Duodenal mucosa (tissue), 2 donors: ENCODE measurements at regions not wholly inside any gene's neighbourhood (a gene's known extent, or its start where the extent isn't known, plus 50 kb on each side); places are given as distances from the start of the nearest gene placed in this dataset.

Experiments
- H3K27ac ChIP-seq: one replicate; pipeline ENCODE4 v1.7.0; 2013; ENCODE audit warnings: low read depth, low read length
- H3K27me3 ChIP-seq, 2 donors: one replicate each; pipeline ENCODE4 v1.7.0; 2013; ENCODE audit warnings: low read length in 2 of 2, control low read depth in 1 of 2; ENCODE audit not compliant: insufficient read depth in 2 of 2, control insufficient read depth in 1 of 2
- H3K36me3 ChIP-seq, 2 donors: one replicate each; pipeline ENCODE4 v1.7.0; 2013; ENCODE audit warnings: low read length in 2 of 2, control low read depth in 1 of 2; ENCODE audit not compliant: insufficient read depth in 2 of 2, control insufficient read depth in 1 of 2
- H3K4me1 ChIP-seq, 2 donors: one replicate each; pipeline ENCODE4 v1.7.0; 2013; ENCODE audit warnings: low read length in 2 of 2, control low read depth in 1 of 2; ENCODE audit not compliant: insufficient read depth in 2 of 2, control insufficient read depth in 1 of 2
- H3K4me3 ChIP-seq, 2 donors: one replicate each; pipeline ENCODE4 v1.7.0; 2013; ENCODE audit warnings: low read length in 2 of 2, low read depth in 1 of 2
- H3K9ac ChIP-seq, 2 donors: one replicate each; pipeline ENCODE4 v1.7.0; 2013; ENCODE audit warnings: low read length in 2 of 2, low read depth in 1 of 2
- H3K9me3 ChIP-seq, 2 donors: one replicate each; pipeline ENCODE4 v1.7.0; 2013; ENCODE audit warnings: low read length in 2 of 2, control low read depth in 1 of 2; ENCODE audit not compliant: control insufficient read depth in 1 of 2

DNA sequence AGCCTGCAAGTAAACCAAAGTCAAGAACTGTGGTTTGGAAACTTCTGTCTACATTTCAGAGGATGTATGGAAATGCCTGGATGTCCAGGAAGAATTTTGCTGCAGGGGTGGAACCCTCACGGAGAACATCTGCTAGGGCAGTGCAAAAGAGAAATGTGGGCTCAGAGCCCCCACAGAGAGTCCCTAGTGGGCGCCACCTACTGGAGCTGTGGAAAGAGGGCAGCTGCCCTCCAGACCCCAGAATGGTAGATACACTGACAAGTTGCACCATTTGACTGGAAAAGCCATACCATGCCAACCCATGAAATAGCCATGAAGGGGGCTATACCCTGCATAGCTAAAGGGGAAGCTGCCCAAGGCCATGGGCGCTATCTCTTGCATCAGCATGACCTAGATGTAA lies 1672.4 kb downstream of the KCNT2 start:
- Histone ChIP-seq H3K36me3 (no peaks in the 10 kb centered on the region), H3K4me1 (no peaks in the 10 kb centered on the region), H3K27ac (no peak overlapping the region), H3K9ac (no peak overlapping the region), H3K9me3 (peaks cover 0 to 8% of the 10 kb centered on the region in 2 donors), H3K4me3 (no peak overlapping the region), H3K27me3 (no peaks in the 10 kb centered on the region)

DNA sequence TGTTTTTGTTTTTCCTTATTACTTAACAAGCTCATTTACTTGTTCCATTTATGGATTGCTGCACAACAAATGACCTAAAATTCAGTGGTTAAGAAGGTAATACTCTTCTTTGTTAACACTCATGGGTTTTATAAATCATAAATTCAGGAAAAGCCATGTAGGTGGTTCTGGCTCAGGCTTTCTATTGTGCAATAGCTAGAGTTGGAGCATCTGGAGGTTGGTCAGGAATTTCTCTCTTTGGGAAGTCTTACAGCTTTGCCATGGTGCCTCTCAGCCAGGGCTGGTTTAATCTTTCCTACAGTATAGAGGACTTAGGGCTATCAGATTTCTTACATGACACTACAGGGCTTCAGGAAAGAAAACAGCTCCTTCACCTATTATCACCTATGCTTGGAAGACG lies 1677.1 kb downstream of the KCNT2 start:
- Histone ChIP-seq H3K4me1 (no peaks in the 10 kb centered on the region), H3K27me3 (no peaks in the 10 kb centered on the region)

DNA sequence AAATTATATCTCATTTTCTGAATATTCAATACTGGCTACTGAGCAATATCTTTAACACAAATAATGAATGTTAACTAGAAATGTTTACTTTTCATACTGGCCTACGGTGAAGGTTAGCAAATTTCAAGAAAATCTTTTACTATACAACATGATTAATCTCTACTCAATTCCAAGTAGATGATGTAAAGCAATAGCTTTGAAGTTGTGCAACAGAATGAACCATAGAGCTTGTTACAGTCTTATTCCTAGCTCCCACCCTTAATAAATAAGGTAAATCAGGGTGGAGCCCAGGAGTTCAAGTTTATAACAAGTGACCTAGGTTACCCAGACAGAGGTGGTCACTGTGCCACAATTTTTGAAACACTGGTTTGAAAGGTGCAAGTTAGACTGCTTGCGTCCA lies 1678.1 kb downstream of the KCNT2 start:
- no peak overlapping the region for H3K4me3 ChIP-seq
- no peak overlapping the region for H3K9ac ChIP-seq
- no peaks in the 10 kb centered on the region for H3K36me3 ChIP-seq
- no peaks in the 10 kb centered on the region for H3K27me3 ChIP-seq
- no peak overlapping the region for H3K27ac ChIP-seq
- H3K4me1 ChIP-seq, result no peaks in the 10 kb centered on the region
- H3K9me3 ChIP-seq, result peaks cover 0 to 3% of the 10 kb centered on the region in 2 donors

More for the DNA sequence above, 1677.1 kb downstream of the KCNT2 start:
- Histone ChIP-seq H3K36me3 (no peaks in the 10 kb centered on the region), H3K9ac (no peak overlapping the region), H3K27ac (no peak overlapping the region), H3K4me3 (no peak overlapping the region), H3K9me3 (peaks cover 0 to 8% of the 10 kb centered on the region in 2 donors)

DNA sequence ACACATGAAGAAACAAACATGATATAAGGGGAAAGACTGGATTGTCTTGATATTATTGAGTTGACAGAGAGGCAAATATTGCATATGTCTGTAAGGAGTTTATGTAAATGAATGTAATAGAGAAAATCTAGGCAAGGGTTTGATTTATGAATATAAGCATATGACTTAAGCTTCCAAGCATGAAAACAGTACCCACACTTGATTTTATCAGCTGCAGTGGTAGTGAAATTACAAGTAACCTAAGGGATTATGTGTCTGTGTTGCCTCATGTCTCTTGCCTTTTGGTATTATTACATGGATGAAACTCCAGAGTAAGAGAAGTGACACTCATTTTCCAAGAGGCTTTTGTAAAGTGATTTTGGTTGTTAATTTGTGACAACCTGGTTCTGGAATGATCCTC lies 1678.9 kb downstream of the KCNT2 start:
- Histone ChIP-seq H3K36me3 (no peaks in the 10 kb centered on the region), H3K27ac (no peak overlapping the region), H3K27me3 (no peaks in the 10 kb centered on the region), H3K9me3 (peaks cover 0 to 6% of the 10 kb centered on the region in 2 donors), H3K4me3 (no peak overlapping the region), H3K9ac (no peak overlapping the region), H3K4me1 (no peaks in the 10 kb centered on the region)

DNA sequence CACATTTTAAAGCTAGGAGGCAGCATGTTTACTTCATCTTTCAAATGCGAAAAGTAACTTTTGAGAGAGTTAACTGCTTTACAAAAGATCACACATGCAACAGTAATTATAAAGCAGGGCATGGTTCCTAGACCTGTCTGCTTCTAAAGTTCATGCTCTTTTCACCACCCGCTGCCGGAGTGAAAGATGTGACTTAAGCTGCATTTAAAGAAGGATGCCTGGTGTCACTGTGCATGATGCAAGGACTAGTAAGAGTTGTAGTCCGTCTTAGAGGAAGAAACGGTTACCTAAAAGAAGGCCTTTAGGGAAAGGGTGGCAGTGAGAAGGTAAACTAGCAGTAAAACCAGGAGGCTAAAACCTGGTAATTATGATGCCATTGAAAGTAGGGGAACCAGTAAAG lies 1689.1 kb downstream of the KCNT2 start:
- Histone ChIP-seq H3K27me3 (no peaks in the 10 kb centered on the region), H3K36me3 (no peaks in the 10 kb centered on the region), H3K4me1 (no peaks in the 10 kb centered on the region), H3K27ac (no peak overlapping the region), H3K9ac (no peak overlapping the region), H3K4me3 (no peak overlapping the region), H3K9me3 (no peaks in the 10 kb centered on the region)

DNA sequence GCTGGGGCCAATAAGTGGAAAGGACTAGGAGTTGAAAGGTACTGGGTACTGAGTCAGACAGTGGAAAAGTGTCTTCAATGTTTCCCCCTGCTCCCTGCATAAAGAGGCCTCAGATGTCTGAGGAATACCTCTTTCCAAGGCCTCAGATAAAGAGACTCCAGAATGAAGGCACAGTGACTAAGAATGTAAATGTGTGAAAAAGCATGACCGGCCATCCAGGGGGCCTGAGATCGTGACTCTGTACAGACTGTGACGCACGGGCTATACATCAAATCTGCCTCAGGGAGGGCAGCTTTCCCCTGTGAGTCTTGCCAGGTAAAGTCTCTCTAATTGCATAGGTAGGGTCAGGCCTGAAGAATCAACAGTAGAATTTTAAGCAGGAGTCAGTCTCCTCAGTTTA lies 1690.5 kb downstream of the KCNT2 start:
- no peaks in the 10 kb centered on the region for H3K9me3 ChIP-seq
- no peak overlapping the region for H3K27ac ChIP-seq
- no peaks in the 10 kb centered on the region for H3K27me3 ChIP-seq
- H3K4me1 ChIP-seq, result no peaks in the 10 kb centered on the region
- no peak overlapping the region for H3K9ac ChIP-seq
- no peaks in the 10 kb centered on the region for H3K36me3 ChIP-seq
- H3K4me3 ChIP-seq, result no peak overlapping the region

DNA sequence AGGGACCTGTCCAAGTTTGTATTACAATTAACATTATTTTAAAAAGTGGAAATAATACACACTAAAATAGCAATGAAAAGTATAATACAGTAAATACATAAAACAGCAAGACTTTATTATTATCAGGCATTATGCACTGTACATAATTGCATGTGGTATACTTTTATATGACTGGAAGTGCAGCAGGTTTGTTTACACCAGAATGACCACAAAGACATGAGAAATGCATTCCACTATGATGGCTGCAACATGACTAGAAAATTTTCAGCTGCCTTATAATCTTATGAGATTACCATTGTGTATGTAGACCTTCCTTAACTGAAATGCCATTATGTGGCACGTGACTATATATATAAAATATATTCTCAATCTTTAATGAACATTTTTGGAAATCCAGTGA lies 1699.6 kb downstream of the KCNT2 start:
- no peak overlapping the region for H3K27ac ChIP-seq
- no peak overlapping the region for H3K4me3 ChIP-seq
- H3K9me3 ChIP-seq, result no peaks in the 10 kb centered on the region
- no peak overlapping the region for H3K9ac ChIP-seq
- no peaks in the 10 kb centered on the region for H3K27me3 ChIP-seq
- no peaks in the 10 kb centered on the region for H3K36me3 ChIP-seq
- no peaks in the 10 kb centered on the region for H3K4me1 ChIP-seq

DNA sequence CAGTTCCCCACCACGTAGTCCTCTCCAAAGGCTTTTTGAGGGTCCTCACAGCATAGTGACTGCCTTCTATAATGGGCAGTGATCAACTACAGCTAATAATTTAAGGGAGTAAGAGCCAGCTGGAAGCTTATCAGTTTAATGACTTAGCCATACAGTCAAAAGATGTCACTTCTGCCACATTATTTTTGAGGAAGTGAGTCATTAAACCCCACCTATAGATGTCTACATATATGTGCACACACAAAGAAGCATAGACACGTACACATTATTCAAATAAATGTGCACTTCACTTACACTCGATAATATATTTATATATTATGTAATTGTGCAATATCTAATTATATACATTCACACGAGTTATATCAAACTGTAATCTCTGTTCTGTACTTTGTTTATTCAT lies 1704.7 kb downstream of the KCNT2 start:
- Histone ChIP-seq H3K4me3 (no peak overlapping the region), H3K4me1 (no peaks in the 10 kb centered on the region), H3K27ac (no peak overlapping the region), H3K36me3 (no peaks in the 10 kb centered on the region), H3K9me3 (no peaks in the 10 kb centered on the region), H3K9ac (no peak overlapping the region), H3K27me3 (no peaks in the 10 kb centered on the region)

DNA sequence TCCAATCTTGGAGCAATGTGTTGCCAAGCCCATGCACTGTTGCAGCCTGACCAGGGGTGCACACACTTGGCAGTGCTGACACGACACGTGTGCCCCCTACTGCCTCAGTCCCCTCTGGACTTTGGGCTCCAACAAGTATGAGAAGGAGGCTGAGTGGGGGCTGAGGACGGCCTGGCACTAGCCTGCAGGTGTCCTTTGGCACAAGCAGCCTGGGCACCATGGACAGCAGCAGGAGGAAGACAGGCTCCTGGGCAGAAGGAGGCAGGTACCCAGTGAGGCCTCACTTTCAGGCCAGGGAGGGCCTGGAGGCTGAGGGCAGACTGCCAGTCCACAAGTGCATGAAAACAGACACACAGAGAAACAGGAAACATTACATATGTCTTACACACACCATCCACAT lies 1702.9 kb upstream of the B3GALT2 start:
- Histone ChIP-seq H3K27me3 (no peaks in the 10 kb centered on the region), H3K4me3 (no peak overlapping the region), H3K27ac (no peak overlapping the region), H3K4me1 (no peaks in the 10 kb centered on the region), H3K36me3 (no peaks in the 10 kb centered on the region), H3K9ac (no peak overlapping the region), H3K9me3 (peaks cover 5 to 12% of the 10 kb centered on the region in 2 donors)

DNA sequence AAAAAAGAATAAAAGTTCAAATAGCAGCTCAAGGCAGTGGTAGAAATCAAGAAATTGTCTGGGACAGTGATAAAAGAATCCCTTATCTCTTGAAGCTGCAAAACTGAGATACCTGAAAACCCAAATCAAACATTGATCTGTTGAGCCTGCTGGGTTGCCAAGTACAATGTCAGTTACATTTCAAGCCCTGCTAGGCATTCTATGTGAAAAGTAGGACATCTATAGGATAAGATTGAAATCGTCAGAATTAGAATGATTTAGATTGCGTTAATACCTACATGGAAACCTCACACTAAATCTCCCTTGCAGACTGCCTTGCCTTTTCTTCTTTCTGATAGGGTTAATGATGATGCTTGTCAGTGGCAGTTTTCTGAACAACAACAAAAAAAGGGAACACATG lies 1684.4 kb upstream of the B3GALT2 start:
- no peaks in the 10 kb centered on the region for H3K27me3 ChIP-seq
- H3K27ac ChIP-seq, result no peak overlapping the region
- no peak overlapping the region for H3K4me3 ChIP-seq
- no peak overlapping the region for H3K9ac ChIP-seq
- H3K4me1 ChIP-seq, result no peaks in the 10 kb centered on the region
- no peaks in the 10 kb centered on the region for H3K36me3 ChIP-seq
- peaks cover 3 to 4% of the 10 kb centered on the region in 2 donors for H3K9me3 ChIP-seq

DNA sequence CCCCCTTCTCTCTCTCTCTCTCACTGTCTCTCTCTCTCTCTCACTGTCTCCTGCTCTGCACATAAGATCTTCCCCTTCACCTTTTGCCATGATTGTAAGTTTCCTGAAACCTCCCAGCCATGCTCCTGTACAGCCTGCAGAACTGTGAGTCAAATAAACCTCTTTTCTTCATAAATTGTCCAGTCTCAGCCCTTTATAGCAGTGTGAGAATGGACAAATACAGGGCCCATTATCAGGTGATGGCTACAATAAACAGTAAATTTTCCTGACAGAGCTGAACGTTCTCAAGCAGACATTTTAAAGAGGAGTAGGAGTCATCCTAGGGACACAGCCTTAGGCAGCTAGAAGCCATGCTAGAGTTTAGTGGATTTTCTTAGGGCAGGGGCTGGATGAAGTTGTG lies 1679.7 kb upstream of the B3GALT2 start:
- no peak overlapping the region for H3K9ac ChIP-seq
- H3K4me1 ChIP-seq, result no peaks in the 10 kb centered on the region
- H3K36me3 ChIP-seq, result no peaks in the 10 kb centered on the region
- no peak overlapping the region for H3K4me3 ChIP-seq
- H3K27me3 ChIP-seq, result no peaks in the 10 kb centered on the region
- H3K9me3 ChIP-seq, result peaks cover 0 to under 1% of the 10 kb centered on the region in 2 donors
- H3K27ac ChIP-seq, result no peak overlapping the region
